ENCODE measurements at regions not wholly inside any gene's neighbourhood (a gene's known extent, or its start where the extent isn't known, plus 50 kb on each side); places are given as distances from the start of the nearest gene placed in this dataset.
"Not testable (repeated sequence)": the region's sequence is repeated elsewhere in the genome, so short reads cannot be mapped to it uniquely, and the experiment has no call there.

GRCh38 chr10:28186887-28187578 is 115.8 kb downstream of the MPP7 start:
- no peak for DNase-seq

DNA sequence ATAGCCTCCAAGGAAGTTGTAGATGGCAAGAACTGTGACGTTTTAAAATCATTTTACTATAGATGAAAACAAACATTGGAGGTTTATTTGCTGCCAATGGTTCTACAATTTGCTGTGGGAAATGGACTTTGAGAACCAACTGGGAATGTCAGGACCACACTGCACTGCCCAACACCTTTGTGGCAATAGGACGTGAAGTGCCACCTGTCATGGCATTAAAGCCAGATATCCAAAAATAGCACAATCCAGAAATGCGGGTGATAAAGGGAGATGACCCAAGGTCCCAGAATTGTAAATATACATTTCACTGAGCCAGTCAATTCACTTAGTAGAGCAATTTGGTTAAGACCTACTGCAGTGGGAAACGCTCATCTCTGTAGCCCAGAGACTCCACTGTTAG is 116.4 kb downstream of the MPP7 start:
- DNase-seq: no peak

DNA sequence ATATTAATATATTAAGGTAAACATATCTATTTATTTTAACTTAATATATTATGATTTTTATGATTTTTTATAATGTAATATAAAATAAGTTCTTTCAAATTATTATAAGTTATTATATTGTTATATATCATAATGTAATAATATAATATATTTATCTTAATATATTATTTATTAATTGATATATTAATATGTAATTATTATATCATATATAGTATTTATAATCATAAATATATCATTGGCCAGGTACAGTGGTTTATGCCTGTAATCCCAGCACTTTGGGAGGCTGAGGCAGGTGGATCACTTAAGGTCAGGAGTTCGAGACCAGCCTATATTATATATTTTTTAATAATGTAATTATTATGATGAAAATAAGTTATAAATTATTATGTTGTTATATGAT is 118.1 kb downstream of the MPP7 start:
- no peak for DNase-seq

- no peak for DNase-seq
Measured at GRCh38 chr10:28181478-28182096, 121.3 kb downstream of the MPP7 start.

- DNase-seq: no peak
Measured at GRCh38 chr10:28180654-28181053, 122.2 kb downstream of the MPP7 start.

- DNase-seq: no peak
Measured at GRCh38 chr10:28179743-28180099, 123.1 kb downstream of the MPP7 start.

DNA sequence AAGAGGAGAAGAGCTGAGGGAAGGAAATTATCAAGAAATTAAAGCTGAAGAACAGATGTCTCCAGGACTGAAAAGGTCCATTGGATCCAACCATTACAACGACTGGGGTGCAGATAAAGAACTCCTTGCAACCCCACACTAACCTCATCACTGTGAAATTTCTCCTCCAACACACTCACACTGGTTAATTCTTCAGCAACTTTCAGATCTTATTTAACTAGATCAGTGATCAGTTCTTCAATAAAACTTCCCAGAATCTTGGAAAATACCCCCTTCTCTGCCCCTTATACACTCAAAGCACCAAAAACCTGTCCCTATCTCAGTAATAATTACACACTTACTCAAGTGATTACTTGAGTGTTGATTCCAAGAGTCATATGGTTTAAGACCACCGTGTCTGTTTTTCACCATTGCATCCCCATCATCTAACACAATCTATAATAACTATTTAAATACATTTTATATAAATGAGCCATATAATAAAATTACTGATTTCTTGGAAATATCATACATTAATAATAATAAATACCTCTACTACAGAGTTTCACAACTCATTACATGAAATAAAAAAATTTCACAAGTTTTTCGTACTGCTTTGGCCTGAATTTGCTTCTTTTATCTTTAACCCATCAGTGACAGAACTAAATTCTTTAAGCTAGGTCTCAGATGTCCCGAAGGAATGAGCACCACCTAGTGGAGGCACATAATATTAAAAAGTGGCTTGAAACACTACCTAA is 123.7 kb downstream of the MPP7 start:
- no peak for DNase-seq

GRCh38 chr10:28177944-28178637 is 124.8 kb downstream of the MPP7 start:
- peak; percentile 4 for DNase-seq

- DNase-seq: not testable (repeated sequence)
Measured at GRCh38 chr10:28176498-28176897, 126.4 kb downstream of the MPP7 start.

DNA sequence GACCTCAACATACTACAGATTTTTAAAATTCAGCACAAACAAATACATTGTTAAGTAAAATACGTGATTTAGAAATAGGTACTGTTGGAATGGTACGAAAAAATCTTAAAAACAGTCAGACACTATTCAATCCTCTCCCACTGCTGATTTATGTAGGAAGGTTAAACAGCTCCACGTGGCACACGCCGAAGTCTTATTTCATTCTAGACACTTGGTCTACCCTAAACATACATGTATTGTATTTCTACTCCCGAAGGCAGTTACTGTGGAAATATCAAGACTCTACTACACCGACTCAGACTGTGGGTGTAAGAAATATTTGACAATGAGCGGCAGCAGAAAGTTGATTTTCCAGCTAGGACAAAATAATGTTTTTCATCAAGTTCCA is 130.6 kb downstream of the MPP7 start:
- DNase-seq: no peak

DNA sequence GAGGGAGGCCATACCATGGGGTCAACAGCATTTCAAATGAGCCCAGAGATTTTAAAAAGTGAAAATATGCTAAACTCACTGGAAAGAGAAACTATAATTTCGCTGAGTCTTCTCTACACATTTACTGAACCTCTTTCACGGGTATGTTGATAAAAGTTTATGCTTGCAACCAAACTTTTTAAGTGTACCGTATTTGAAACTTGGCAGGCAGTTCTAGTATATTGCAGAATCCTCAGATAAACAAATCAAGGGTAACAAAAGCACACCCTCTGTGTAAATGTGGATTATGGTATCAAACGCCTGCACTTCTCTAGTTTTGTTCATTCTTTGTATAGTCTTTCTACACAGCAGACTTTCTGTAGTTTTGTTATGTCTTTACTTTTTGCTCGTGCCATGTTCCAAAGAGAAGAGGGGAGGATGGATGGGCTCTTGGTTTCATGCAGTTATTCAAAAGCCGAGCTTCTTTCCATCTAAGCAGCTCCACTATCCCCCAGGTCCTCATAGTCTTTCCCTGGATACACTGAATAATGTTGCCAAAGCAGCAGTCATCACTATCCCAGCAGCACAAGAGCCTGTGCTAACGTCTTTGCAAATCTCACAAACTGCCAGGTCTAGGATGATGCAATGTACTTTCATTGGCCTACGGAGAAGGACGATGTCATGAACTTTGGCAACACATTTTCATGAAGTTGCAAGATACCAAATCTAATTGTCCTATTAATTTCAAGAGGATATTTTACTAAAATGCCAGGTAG is 131.2 kb downstream of the MPP7 start:
- DNase-seq: no peak

DNA sequence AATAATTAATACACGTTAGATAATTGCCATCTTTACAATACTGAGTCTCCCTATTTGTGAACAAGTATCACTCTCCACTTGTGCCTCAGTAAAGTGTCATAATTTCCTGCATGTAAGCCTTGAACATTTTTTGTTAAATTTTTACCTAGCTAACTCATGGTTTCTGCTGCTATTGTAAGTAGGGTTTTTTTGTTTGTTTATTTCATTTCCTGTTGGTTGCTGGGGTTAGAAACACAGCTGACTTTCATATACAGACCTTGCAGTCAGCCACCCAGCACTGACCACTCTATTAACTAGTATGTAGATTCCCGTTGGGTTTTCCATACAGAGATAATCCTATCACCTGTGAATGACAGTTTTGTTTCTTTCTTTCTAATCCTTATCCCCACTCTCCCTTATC is 133.3 kb downstream of the MPP7 start:
- no peak for DNase-seq

GRCh38 chr10:28160866-28161405 is 141.9 kb downstream of the MPP7 start:
- DNase-seq: no peak

- no peak for DNase-seq
Measured at GRCh38 chr10:28157379-28157778, 145.5 kb downstream of the MPP7 start.

- DNase-seq: no peak
Measured at GRCh38 chr10:28155726-28156125, 147.1 kb downstream of the MPP7 start.

DNA sequence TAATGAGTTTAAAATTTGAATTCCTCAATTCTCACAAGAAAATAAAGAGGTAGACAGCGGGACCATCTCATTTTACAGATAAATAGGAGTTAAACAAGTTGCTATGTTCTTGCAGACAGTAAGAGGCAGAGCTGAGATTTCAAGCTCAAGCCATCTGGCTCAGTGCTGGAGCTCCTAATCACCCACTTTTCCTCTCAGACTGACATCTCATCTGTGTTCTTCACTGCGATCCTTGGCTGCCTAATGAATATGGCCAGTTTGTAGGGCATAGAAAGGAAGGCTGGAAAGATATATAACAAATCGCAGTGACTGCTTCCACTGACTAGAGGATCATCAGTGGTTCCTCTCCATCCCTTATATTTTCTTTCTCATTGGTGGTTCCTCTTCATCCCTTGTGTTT is 151.2 kb downstream of the MPP7 start:
- no peak for DNase-seq

DNA sequence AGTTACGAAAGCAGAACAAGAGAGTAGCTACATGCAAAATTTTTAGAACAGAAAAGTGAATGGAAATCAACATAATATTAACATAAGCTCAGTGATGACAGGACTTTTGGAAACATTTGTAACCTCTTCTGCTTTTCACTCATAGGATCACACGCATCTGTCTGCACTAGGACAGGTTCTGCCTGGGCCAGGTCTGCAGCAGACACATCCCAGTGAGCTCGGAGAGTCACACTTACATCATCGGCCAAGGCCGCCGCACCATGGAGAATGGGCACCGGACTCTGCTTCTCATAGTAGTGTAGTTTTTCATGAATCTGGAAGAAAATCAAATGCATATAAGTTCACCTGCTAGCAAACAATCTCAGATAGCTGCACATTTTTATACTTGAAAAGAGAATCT is 150.9 kb upstream of the ODAD2 start:
- no peak for DNase-seq

- DNase-seq: no peak
Measured at GRCh38 chr10:28147706-28148105, 148.8 kb upstream of the ODAD2 start.

- no peak for DNase-seq
Measured at GRCh38 chr10:28139138-28139537, 140.3 kb upstream of the ODAD2 start.

GRCh38 chr10:28137907-28138880 is 139.3 kb upstream of the ODAD2 start:
- DNase-seq: no peak

- DNase-seq: no peak
Measured at GRCh38 chr10:28135258-28135657, 136.4 kb upstream of the ODAD2 start.
